ENCODE measurements at regions not wholly inside any gene's neighbourhood (a gene's known extent, or its start where the extent isn't known, plus 50 kb on each side); places are given as distances from the start of the nearest gene placed in this dataset.
A peak's percentile ranks its signal among the peaks of the same experiment; 100 is the strongest.

DNA sequence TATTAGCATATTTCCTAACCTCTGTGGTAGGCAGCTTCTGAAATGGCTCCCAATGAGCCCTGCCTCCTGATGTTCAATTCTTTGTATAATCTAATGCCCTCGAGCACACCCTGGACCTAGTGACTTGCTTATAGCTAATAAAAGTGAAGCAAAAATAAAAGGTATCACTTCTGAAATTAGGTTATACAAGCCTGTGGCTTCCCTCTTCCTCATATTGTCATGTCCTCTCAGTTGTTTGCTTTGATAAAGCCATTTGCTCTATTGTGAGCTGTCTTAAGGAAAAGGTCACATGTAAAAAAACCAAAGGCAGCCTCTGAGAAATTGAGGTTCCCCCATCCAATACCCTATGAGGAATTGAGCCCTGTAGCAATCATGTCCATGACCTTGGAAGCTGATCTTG lies 442.1 kb upstream of the ADGRB3 start:
- no peak overlapping the region; the same call in 1 of the 2 replicates for H2AFZ ChIP-seq (ENCODE audit: low read depth, low read length)
- H3K9me1 ChIP-seq (ENCODE audit: control insufficient read depth, insufficient read depth, low read length), result no peaks in the 10 kb centered on the region

DNA sequence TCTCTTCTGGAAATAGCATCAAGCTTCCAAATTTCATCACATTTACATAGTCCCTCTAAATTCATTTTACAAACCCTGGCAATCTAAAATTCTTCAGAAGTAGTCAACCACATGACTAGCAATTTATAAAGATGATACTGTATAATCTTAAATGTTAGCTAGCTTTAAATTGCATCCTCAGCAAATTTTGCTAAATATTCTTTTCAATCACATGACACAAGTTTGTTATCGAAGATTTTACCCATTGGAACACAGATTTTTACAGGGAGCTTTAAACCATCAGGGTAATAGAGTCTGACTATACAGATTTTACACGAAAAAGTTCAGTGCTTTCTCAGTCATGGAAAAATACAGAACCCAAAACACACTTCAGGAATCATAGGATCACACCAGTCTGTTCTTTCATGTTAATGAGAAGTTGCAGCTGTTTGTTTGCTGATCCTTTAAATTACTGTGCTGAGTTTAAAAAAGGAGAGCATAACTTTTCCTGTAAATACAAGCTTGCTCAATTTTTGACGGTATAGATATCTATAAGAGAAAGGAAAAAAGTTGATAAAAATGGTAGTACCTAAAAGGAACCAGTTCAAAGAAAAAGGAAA lies 445.8 kb upstream of the ADGRB3 start:
- in situ Hi-C loops (cut with MboI), result no loop called here
- TF ChIP-seq KLF16 (IDR thresholded peaks at IDR 0.05), result no peak
- TF ChIP-seq FOXM1 (IDR thresholded peaks at IDR 0.05; ENCODE audit: low read depth), result no peak
- no peak for TF ChIP-seq FOXM1 (CRISPR knock-in tag; IDR thresholded peaks at IDR 0.05; ENCODE audit: low read depth)
- TF ChIP-seq TAL1 (IDR thresholded peaks at IDR 0.05), result no peak
- TF ChIP-seq TFE3 (CRISPR knock-in tag; IDR thresholded peaks at IDR 0.05), result peak; percentile 67
- TF ChIP-seq, protein P1, sequence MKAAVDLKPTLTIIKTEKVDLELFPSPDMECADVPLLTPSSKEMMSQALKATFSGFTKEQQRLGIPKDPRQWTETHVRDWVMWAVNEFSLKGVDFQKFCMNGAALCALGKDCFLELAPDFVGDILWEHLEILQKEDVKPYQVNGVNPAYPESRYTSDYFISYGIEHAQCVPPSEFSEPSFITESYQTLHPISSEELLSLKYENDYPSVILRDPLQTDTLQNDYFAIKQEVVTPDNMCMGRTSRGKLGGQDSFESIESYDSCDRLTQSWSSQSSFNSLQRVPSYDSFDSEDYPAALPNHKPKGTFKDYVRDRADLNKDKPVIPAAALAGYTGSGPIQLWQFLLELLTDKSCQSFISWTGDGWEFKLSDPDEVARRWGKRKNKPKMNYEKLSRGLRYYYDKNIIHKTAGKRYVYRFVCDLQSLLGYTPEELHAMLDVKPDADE (conservative IDR thresholded peaks at IDR 0.05; ENCODE audit: control insufficient read depth, low read depth, low read length), result no peak
- TF ChIP-seq GMEB1 (CRISPR knock-in tag; IDR thresholded peaks at IDR 0.05), result no peak
- TF ChIP-seq ZNF232 (CRISPR knock-in tag; IDR thresholded peaks at IDR 0.05), result no peak
- TF ChIP-seq ZBTB8A (IDR thresholded peaks at IDR 0.05; ENCODE audit: partially characterized antibody), result no peak

More for the DNA sequence above, 442.1 kb upstream of the ADGRB3 start:
- Histone ChIP-seq H3K36me3 (ENCODE audit: control insufficient read depth, insufficient read depth, low read length) (no peaks in the 10 kb centered on the region), H3K4me2 (ENCODE audit: insufficient read depth, low read length) (no peak overlapping the region), H3K4me1 (replicated peaks in 1 of 2; ENCODE audit: control insufficient read depth in 2 of 2, insufficient read depth in 2 of 2, low read length in 2 of 2) (no peaks in the 10 kb centered on the region), H3K9ac (ENCODE audit: insufficient read depth in 1 of 2, low read depth in 2 of 2, low read length in 2 of 2) (no peak overlapping the region), H3K9me3 (replicated peaks; ENCODE audit: control insufficient read depth, insufficient read depth, low read depth, low read length) (peaks cover 10% of the 10 kb centered on the region; the same call in 1 of the 2 replicates), H4K20me1 (replicated peaks; ENCODE audit: control insufficient read depth, insufficient read depth, low read length) (no peaks in the 10 kb centered on the region), H3K79me2 (ENCODE audit: control insufficient read depth, insufficient read depth, low read length) (no peaks in the 10 kb centered on the region), H3K4me3 (no peak overlapping the region), H3K27ac (ENCODE audit: extremely low read depth, low read depth, low read length) (no peak overlapping the region), H3K27me3 (ENCODE audit: control insufficient read depth in 2 of 2, insufficient read depth in 2 of 2, low read length in 2 of 2) (no peaks in the 10 kb centered on the region)
- CTCF ChIA-PET (ENCODE audit: low intra/inter-chr PET ratio), result no interaction called here
- DNase-seq (ENCODE audit: extremely low read depth in 1 of 4, low spot score in 3 of 4) (no peak), FAIRE-seq (peak; percentile 6), ATAC-seq (no peak)
- BruUV-seq (replicated peaks), result no TSS peak
- WGBS (ENCODE audit: insufficient coverage, low coverage, missing lambda C conversion rate), result 13% methylated on average over 1 of the region's 1 CpG
- intact Hi-C loops (cut with micrococcal nuclease) (no loop called here), in situ Hi-C loops (cut with MboI) (no loop called here)
- POLR2A ChIA-PET, result no interaction called here
- TF ChIP-seq NCOR1 (IDR thresholded peaks at IDR 0.05), result no peak
- no peak for TF ChIP-seq XRCC5 (IDR thresholded peaks at IDR 0.05; ENCODE audit: low read depth, low read length)
- no peak for TF ChIP-seq ZNF175 (CRISPR knock-in tag; IDR thresholded peaks at IDR 0.05; ENCODE audit: low read depth)
- TF ChIP-seq ZBTB8A (IDR thresholded peaks at IDR 0.05; ENCODE audit: partially characterized antibody), result no peak

More for the DNA sequence above, 445.8 kb upstream of the ADGRB3 start:
- H3K9ac ChIP-seq (ENCODE audit: insufficient read depth in 1 of 2, low read depth in 2 of 2, low read length in 2 of 2), result no peak overlapping the region
- no peak overlapping the region for H3K4me2 ChIP-seq (ENCODE audit: insufficient read depth, low read length)
- WGBS (ENCODE audit: insufficient coverage, low coverage, missing lambda C conversion rate), result 32% methylated on average over 3 of the region's 3 CpGs
- H4K20me1 ChIP-seq (replicated peaks; ENCODE audit: control insufficient read depth, insufficient read depth, low read length), result no peaks in the 10 kb centered on the region
- intact Hi-C loops (cut with micrococcal nuclease), result no loop called here
- no peak overlapping the region for H3K27ac ChIP-seq (ENCODE audit: extremely low read depth, low read depth, low read length)
- no peak for ATAC-seq
- H3K9me1 ChIP-seq (ENCODE audit: control insufficient read depth, insufficient read depth, low read length), result no peaks in the 10 kb centered on the region
- DNase-seq (ENCODE audit: extremely low read depth in 1 of 4, low spot score in 3 of 4), result no peak
- no peaks in the 10 kb centered on the region for H3K36me3 ChIP-seq (ENCODE audit: control insufficient read depth, insufficient read depth, low read length)
- CTCF ChIA-PET (ENCODE audit: low intra/inter-chr PET ratio), result no interaction called here
- H3K4me3 ChIP-seq, result no peak overlapping the region
- H3K4me1 ChIP-seq (replicated peaks in 1 of 2; ENCODE audit: control insufficient read depth in 2 of 2, insufficient read depth in 2 of 2, low read length in 2 of 2), result no peaks in the 10 kb centered on the region
- FAIRE-seq, result no peak
- POLR2A ChIA-PET, result interaction anchor here (1.1 to 1.4 kb wide), 2 partner anchors 16 to 75 kb away, joined by 4 read pairs; no protein-coding TSS in a partner anchor
- no peaks in the 10 kb centered on the region for H3K79me2 ChIP-seq (ENCODE audit: control insufficient read depth, insufficient read depth, low read length)
- BruUV-seq (replicated peaks), result no TSS peak
- no peak overlapping the region for H2AFZ ChIP-seq (ENCODE audit: low read depth, low read length)
- no peaks in the 10 kb centered on the region for H3K9me3 ChIP-seq (replicated peaks; ENCODE audit: control insufficient read depth, insufficient read depth, low read depth, low read length)
- H3K27me3 ChIP-seq (ENCODE audit: control insufficient read depth in 2 of 2, insufficient read depth in 2 of 2, low read length in 2 of 2), result no peaks in the 10 kb centered on the region

Measured in K562 (cell line).